ENCODE measurements at regions not wholly inside any gene's neighbourhood (a gene's known extent, or its start where the extent isn't known, plus 50 kb on each side); places are given as distances from the start of the nearest gene placed in this dataset.

DNA sequence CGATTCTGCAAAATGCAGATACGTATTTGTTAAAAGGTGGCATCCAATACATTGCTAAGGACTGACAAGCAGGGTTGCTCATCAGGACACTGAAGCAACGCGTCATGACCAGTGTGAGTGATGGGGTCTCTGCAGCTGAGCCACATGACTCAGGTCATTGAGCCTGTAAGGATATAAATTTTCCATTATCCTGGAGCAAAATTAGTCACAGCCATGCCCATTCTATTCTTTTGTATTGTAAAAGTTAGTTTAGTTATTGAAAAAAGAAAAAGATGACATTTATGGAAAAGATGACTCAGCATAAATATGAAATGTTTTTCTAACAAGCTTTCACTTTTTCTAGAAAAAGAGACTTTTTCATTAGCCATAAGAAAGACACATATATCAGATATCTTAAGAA is 268.0 kb upstream of the TMEM132C start:
- TF ChIP-seq, protein P1, sequence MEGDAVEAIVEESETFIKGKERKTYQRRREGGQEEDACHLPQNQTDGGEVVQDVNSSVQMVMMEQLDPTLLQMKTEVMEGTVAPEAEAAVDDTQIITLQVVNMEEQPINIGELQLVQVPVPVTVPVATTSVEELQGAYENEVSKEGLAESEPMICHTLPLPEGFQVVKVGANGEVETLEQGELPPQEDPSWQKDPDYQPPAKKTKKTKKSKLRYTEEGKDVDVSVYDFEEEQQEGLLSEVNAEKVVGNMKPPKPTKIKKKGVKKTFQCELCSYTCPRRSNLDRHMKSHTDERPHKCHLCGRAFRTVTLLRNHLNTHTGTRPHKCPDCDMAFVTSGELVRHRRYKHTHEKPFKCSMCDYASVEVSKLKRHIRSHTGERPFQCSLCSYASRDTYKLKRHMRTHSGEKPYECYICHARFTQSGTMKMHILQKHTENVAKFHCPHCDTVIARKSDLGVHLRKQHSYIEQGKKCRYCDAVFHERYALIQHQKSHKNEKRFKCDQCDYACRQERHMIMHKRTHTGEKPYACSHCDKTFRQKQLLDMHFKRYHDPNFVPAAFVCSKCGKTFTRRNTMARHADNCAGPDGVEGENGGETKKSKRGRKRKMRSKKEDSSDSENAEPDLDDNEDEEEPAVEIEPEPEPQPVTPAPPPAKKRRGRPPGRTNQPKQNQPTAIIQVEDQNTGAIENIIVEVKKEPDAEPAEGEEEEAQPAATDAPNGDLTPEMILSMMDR (IDR thresholded peaks at IDR 0.05) = no peak
- TF ChIP-seq POLR2AphosphoS5 (IDR thresholded peaks at IDR 0.05) = no peak
